KMS-11 (cell line): ENCODE measurements at regions not wholly inside any gene's neighbourhood (a gene's known extent, or its start where the extent isn't known, plus 50 kb on each side); places are given as distances from the start of the nearest gene placed in this dataset.
"Not testable (repeated sequence)": the region's sequence is repeated elsewhere in the genome, so short reads cannot be mapped to it uniquely, and the experiment has no call there.

Experiments
- H2AFZ ChIP-seq: fragments of 200-600 bp; sonication (generic); 2 replicates; pipeline ENCODE4 v1.6.1; 2016; ENCODE audit warnings: antibody characterized with exemption, mixed run types, low read depth
- H3K27ac ChIP-seq: fragments of 200-600 bp; sonication (generic); 2 replicates; pipeline ENCODE4 v1.6.1; 2016; ENCODE audit warnings: mild to moderate bottlenecking, mixed run types
- H3K27me3 ChIP-seq: fragments of 200-600 bp; sonication (generic); 2 replicates; pipeline ENCODE4 v1.6.1; 2017; ENCODE audit warnings: mild to moderate bottlenecking, low read depth, mixed run types, moderate library complexity; ENCODE audit not compliant: insufficient read depth
- H3K36me3 ChIP-seq: fragments of 200-600 bp; sonication (generic); 2 replicates; pipeline ENCODE4 v1.6.1; 2017; ENCODE audit warnings: mild to moderate bottlenecking, mixed run types; ENCODE audit not compliant: insufficient read depth
- H3K4me1 ChIP-seq: fragments of 200-600 bp; sonication (generic); 2 replicates; pipeline ENCODE4 v1.6.1; 2016; ENCODE audit warnings: mild to moderate bottlenecking, low read depth, mixed run types; ENCODE audit not compliant: poor library complexity, severe bottlenecking
- H3K4me2 ChIP-seq: fragments of 200-600 bp; sonication (generic); 2 replicates; pipeline ENCODE4 v1.7.0; 2016; ENCODE audit warnings: mild to moderate bottlenecking, mixed run types
- H3K4me3 ChIP-seq: fragments of 200-600 bp; sonication (generic); IDR thresholded peaks from 2 replicates; pipeline ENCODE4 v1.6.1; 2017; ENCODE audit warnings: low read depth, low read length, mixed read lengths; ENCODE audit not compliant: insufficient read depth
- H3K79me2 ChIP-seq: fragments of 200-600 bp; sonication (generic); 2 replicates; pipeline ENCODE4 v1.6.1; 2016; ENCODE audit warnings: low read depth, mixed run types; ENCODE audit not compliant: insufficient read depth
- H3K9ac ChIP-seq: fragments of 200-600 bp; sonication (generic); 2 replicates; pipeline ENCODE4 v1.6.1; 2016; ENCODE audit warnings: mild to moderate bottlenecking, mixed run types
- H4K20me1 ChIP-seq: fragments of 200-600 bp; sonication (generic); 2 replicates; pipeline ENCODE4 v1.6.1; 2016; ENCODE audit warnings: mild to moderate bottlenecking, mixed run types; ENCODE audit not compliant: insufficient read depth
- TF ChIP-seq, protein P1 (sequence below): fragments of 200-600 bp; sonication (generic); conservative IDR thresholded peaks from 2 replicates; pipeline ENCODE4 v1.6.1; 2017; ENCODE audit warnings: low read depth, mild to moderate bottlenecking, antibody characterized with exemption, low read length, moderate library complexity, mixed read lengths

DNA sequence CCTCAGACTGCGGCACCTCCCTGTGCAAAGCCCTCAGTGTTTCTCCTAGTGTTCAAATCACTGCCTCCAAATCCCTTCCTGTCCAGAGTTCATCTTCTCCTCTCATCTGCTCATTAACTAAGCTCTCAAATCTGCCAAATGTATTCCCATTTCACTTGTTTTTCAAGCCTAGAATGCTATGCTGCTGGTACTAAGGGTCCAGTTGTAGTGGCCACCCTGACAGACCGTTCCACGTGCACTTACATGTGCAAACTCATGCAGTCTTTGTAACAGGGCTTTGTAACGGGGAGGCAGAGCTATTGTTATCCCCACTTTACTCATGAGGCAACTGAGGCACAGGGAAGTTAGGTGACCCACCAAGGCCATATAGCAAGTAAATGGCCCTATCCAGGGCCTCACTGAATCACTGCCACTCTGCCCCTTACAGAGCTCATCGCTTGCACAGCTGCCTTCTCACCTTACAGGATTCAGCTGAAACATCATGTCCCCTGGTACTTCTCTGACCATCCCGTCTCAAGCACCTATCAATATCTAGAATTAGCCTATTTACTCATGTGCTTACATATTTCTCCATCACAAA, 153.0 kb upstream of the PDE1C start:
- Histone ChIP-seq H3K4me2 (no peak overlapping the region), H3K4me1 (peaks cover 10% of the 10 kb centered on the region), H3K27me3 (no peaks in the 10 kb centered on the region), H2AFZ (no peak overlapping the region), H3K9ac (no peak overlapping the region), H3K4me3 (no peak overlapping the region), H3K27ac (no peak overlapping the region), H3K79me2 (no peaks in the 10 kb centered on the region), H4K20me1 (no peaks in the 10 kb centered on the region), H3K36me3 (no peaks in the 10 kb centered on the region)
- TF ChIP-seq, protein P1, sequence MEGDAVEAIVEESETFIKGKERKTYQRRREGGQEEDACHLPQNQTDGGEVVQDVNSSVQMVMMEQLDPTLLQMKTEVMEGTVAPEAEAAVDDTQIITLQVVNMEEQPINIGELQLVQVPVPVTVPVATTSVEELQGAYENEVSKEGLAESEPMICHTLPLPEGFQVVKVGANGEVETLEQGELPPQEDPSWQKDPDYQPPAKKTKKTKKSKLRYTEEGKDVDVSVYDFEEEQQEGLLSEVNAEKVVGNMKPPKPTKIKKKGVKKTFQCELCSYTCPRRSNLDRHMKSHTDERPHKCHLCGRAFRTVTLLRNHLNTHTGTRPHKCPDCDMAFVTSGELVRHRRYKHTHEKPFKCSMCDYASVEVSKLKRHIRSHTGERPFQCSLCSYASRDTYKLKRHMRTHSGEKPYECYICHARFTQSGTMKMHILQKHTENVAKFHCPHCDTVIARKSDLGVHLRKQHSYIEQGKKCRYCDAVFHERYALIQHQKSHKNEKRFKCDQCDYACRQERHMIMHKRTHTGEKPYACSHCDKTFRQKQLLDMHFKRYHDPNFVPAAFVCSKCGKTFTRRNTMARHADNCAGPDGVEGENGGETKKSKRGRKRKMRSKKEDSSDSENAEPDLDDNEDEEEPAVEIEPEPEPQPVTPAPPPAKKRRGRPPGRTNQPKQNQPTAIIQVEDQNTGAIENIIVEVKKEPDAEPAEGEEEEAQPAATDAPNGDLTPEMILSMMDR, result no peak

DNA sequence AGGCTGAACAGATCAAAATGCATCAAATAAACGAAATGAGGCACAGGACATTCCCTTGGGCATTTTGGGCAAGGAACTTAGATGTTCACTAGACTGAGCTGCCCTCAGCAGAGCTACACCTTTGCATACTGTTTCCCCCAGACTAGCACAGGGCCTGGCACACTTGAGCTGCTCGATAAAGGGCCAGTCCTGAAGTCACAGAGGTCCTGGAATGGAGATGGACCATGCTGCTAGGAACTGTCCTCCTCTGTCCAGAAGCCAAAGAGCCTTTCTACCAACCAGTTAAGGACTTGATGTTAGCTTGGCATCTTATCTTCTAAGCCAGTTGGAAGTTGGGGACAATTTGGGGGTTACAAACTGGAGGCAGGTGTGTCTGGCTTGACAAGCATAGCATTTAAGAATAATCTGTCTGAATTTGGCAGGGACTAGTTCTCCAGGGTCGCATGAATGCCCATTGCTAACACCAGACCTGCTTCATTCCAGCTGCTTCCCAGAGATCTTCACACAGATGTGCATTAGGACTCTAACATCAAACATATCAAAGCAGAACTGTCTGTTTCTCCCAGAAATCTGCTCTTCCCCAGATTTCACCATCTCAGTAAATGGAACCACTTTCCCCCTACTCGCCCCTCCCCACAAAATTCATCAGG, 152.2 kb upstream of the PDE1C start:
- Histone ChIP-seq H3K79me2 (no peaks in the 10 kb centered on the region), H3K27ac (no peak overlapping the region), H4K20me1 (no peaks in the 10 kb centered on the region), H3K4me2 (no peak overlapping the region), H3K4me3 (no peak overlapping the region), H3K36me3 (no peaks in the 10 kb centered on the region), H3K27me3 (no peaks in the 10 kb centered on the region), H2AFZ (no peak overlapping the region), H3K9ac (no peak overlapping the region), H3K4me1 (peaks cover 10% of the 10 kb centered on the region)
- TF ChIP-seq, protein P1, result no peak

DNA sequence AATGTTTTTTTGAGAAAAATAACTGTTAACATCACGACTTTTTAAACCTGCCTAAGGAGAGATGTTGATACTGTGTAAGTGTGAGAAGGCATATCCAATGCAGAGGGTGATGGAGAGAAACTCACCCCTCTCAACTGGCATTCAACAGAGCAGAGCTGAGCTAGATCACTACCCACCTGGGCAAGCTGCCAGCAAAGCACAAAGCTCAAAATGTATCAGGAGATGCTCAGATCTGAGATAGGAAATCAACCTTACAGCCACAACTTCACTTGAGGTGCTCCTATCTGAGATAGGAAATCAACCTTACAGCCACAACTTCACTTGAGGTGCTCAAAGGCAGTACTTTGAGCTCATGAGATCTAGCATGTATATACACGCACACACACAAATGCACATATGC, 151.5 kb upstream of the PDE1C start:
- Histone ChIP-seq H3K27me3 (no peaks in the 10 kb centered on the region), H3K4me1 (peaks cover 10% of the 10 kb centered on the region), H3K4me2 (no peak overlapping the region), H3K36me3 (no peaks in the 10 kb centered on the region), H3K27ac (no peak overlapping the region), H2AFZ (no peak overlapping the region), H3K79me2 (no peaks in the 10 kb centered on the region), H3K4me3 (no peak overlapping the region), H3K9ac (no peak overlapping the region), H4K20me1 (no peaks in the 10 kb centered on the region)
- TF ChIP-seq, protein P1, result no peak

DNA sequence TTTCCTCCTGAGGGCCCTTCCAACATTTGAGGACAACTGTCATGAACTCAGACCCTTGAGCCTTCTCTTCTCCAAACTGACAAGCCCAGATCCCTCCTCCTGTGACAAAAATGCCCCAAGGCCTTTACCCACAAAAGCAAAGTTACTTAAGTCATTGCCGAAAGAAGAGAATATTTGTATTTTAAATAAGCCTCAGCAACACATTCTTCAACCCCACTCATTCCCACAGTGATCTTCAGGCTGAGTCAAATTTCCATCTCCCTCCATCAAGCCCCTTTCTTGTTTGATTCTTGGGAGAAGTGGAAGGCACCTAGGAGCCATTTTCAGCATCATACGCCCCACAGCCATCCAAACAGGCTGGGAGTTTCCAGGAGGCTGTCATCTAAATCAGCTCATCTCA, 150.8 kb upstream of the PDE1C start:
- no peak overlapping the region for H3K4me3 ChIP-seq
- H4K20me1 ChIP-seq, result no peaks in the 10 kb centered on the region
- H2AFZ ChIP-seq, result no peak overlapping the region
- peaks cover 10% of the 10 kb centered on the region for H3K4me1 ChIP-seq
- H3K9ac ChIP-seq, result no peak overlapping the region
- H3K4me2 ChIP-seq, result no peak overlapping the region
- no peaks in the 10 kb centered on the region for H3K36me3 ChIP-seq
- H3K79me2 ChIP-seq, result no peaks in the 10 kb centered on the region
- no peak overlapping the region for H3K27ac ChIP-seq
- TF ChIP-seq, protein P1, result no peak
- H3K27me3 ChIP-seq, result no peaks in the 10 kb centered on the region

DNA sequence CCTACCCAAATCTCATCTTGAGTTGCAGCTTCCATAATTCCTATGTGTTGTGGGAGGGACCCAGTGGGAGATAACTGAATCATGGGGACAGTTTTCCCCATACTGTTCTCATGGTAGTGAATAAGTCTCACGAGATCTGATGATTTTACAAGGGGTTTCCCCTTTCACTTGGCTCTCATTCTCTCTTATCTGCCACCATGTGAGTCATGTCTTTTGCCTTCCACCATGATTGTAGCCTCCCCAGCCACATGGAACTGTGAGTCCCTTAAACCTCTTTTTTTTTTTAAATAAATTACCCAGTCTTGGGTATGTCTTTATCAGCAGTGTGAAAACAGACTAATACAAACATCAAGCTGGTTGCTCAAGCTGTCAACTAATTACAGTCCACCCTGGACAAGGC, 149.6 kb upstream of the PDE1C start:
- not testable (repeated sequence) for H3K27ac ChIP-seq, H3K9ac ChIP-seq, H3K27me3 ChIP-seq, H4K20me1 ChIP-seq, H3K36me3 ChIP-seq, H2AFZ ChIP-seq, H3K79me2 ChIP-seq, H3K4me2 ChIP-seq, H3K4me3 ChIP-seq
- peaks cover 10% of the 10 kb centered on the region for H3K4me1 ChIP-seq
